Uterus (tissue), 2 donors: ENCODE measurements at regions not wholly inside any gene's neighbourhood (a gene's known extent, or its start where the extent isn't known, plus 50 kb on each side); places are given as distances from the start of the nearest gene placed in this dataset.

Experiments used
- POLR2A ChIP-seq, 2 donors: fragments of 450-650 bp; IDR thresholded peaks; one replicate each; pipeline ENCODE4 v1.6.1; 2016; ENCODE audit warnings: antibody characterized with exemption in 2 of 2, mild to moderate bottlenecking in 1 of 2, moderate library complexity in 1 of 2
- TF ChIP-seq, protein P1 (sequence below), 4 experiments: fragments of 200-600 bp in 2 of 4; fragments of 450-650 bp in 2 of 4; sonication (generic) in 2 of 4; IDR thresholded peaks; one replicate each; pipeline ENCODE4 v1.5.1; 2016 to 2019; ENCODE audit warnings: antibody characterized with exemption in 4 of 4, mild to moderate bottlenecking in 2 of 4, moderate library complexity in 1 of 4

DNA sequence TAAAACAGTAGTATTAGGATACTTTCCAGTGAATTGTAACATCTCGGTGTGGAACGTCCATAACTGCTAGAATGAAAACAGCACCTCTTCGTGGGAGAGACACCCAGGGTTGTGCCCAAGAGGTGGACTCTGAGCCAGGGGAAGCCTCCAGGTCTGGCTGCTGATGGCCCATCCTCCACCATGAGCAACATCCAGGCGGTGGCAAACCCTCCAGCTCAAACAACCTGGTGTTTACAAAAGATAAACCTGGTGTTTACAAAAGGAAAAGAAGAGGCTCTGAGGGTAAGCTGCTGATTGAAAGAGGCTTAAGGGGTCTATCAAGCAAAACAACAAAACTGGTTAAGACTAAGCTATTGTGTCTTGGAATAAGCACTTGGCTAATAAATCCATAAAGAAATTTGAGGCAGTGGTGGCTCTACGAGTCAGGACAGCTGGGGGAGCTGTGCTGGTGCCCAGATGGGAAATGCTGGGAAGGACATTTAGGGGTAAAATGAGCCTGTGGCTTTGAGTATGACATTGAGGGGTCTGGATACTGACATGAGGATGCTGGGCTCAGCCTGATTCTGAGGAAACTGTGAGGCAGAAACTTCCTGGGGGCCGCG, 909.0 kb downstream of the BRD1 start:
- TF ChIP-seq, protein P1, sequence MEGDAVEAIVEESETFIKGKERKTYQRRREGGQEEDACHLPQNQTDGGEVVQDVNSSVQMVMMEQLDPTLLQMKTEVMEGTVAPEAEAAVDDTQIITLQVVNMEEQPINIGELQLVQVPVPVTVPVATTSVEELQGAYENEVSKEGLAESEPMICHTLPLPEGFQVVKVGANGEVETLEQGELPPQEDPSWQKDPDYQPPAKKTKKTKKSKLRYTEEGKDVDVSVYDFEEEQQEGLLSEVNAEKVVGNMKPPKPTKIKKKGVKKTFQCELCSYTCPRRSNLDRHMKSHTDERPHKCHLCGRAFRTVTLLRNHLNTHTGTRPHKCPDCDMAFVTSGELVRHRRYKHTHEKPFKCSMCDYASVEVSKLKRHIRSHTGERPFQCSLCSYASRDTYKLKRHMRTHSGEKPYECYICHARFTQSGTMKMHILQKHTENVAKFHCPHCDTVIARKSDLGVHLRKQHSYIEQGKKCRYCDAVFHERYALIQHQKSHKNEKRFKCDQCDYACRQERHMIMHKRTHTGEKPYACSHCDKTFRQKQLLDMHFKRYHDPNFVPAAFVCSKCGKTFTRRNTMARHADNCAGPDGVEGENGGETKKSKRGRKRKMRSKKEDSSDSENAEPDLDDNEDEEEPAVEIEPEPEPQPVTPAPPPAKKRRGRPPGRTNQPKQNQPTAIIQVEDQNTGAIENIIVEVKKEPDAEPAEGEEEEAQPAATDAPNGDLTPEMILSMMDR (IDR thresholded peaks at IDR 0.05), result no peak
- no peak for TF ChIP-seq POLR2A (IDR thresholded peaks at IDR 0.05)
